GM18499 (cell line): ENCODE measurements at regions not wholly inside any gene's neighbourhood (a gene's known extent, or its start where the extent isn't known, plus 50 kb on each side); places are given as distances from the start of the nearest gene placed in this dataset.
"Not testable (repeated sequence)": the region's sequence is repeated elsewhere in the genome, so short reads cannot be mapped to it uniquely, and the experiment has no call there.

Experiments
- ATAC-seq: cut with Tn5 transposase; IDR thresholded peaks from one replicate; pipeline ENCODE4 v1.9.1; 2021; ENCODE audit warnings: moderate number of reproducible peaks; ENCODE audit not compliant: insufficient read depth, unreplicated experiment

GRCh38 chr6:82118150-82118562 lies 129.4 kb downstream of the IBTK start:
- ATAC-seq: no peak

- no peak for ATAC-seq
These were observed 132.8 kb downstream of the IBTK start for GRCh38 chr6:82114748-82115147.

GRCh38 chr6:82113231-82113630 lies 134.3 kb downstream of the IBTK start:
- no peak for ATAC-seq

- ATAC-seq: no peak
These were observed 135.7 kb downstream of the IBTK start for GRCh38 chr6:82111818-82112217.

- ATAC-seq: no peak
These were observed 136.4 kb downstream of the IBTK start for GRCh38 chr6:82111114-82111513.

- ATAC-seq: not testable (repeated sequence)
These were observed 144.4 kb downstream of the IBTK start for GRCh38 chr6:82103171-82103570.

GRCh38 chr6:82101374-82102114 lies 146.0 kb downstream of the IBTK start:
- not testable (repeated sequence) for ATAC-seq

- not testable (repeated sequence) for ATAC-seq
These were observed 146.8 kb downstream of the IBTK start for GRCh38 chr6:82100763-82101162.

GRCh38 chr6:82097676-82098075 lies 149.9 kb downstream of the IBTK start:
- no peak for ATAC-seq

GRCh38 chr6:82095091-82095490 lies 152.5 kb downstream of the IBTK start:
- ATAC-seq: no peak

GRCh38 chr6:82094166-82094806 lies 153.3 kb downstream of the IBTK start:
- ATAC-seq: no peak

GRCh38 chr6:82088978-82089771 lies 158.4 kb downstream of the IBTK start:
- ATAC-seq: no peak

- no peak for ATAC-seq
These were observed 160.6 kb downstream of the IBTK start for GRCh38 chr6:82086944-82087343.

GRCh38 chr6:82085701-82086100 lies 161.8 kb downstream of the IBTK start:
- ATAC-seq: no peak

- ATAC-seq: no peak
These were observed 163.1 kb downstream of the IBTK start for GRCh38 chr6:82084324-82084920.

- ATAC-seq: no peak
These were observed 163.9 kb downstream of the IBTK start for GRCh38 chr6:82083646-82084045.

- ATAC-seq: no peak
These were observed 166.8 kb downstream of the IBTK start for GRCh38 chr6:82080767-82081166.

GRCh38 chr6:82078286-82078908 lies 169.1 kb downstream of the IBTK start:
- ATAC-seq: no peak

GRCh38 chr6:82076916-82077315 lies 170.6 kb downstream of the IBTK start:
- ATAC-seq: no peak

- no peak for ATAC-seq
These were observed 173.0 kb downstream of the IBTK start for GRCh38 chr6:82074556-82074955.
